Fibroblast of lung (primary cell): ENCODE measurements at regions not wholly inside any gene's neighbourhood (a gene's known extent, or its start where the extent isn't known, plus 50 kb on each side); places are given as distances from the start of the nearest gene placed in this dataset.

Source experiments
- CTCF ChIP-seq, 2 donors: IDR thresholded peaks in 1 of 2; conservative IDR thresholded peaks in 1 of 2; 1 replicate in 1 of 2; 2 replicates in 1 of 2; pipeline ENCODE4 v1.5.1; 2011 to 2012; ENCODE audit warnings: low read length in 2 of 2, control low read depth in 1 of 2, inconsistent platforms in 1 of 2, low read depth in 1 of 2, mild to moderate bottlenecking in 1 of 2
- EZH2 ChIP-seq: IDR thresholded peaks from 2 replicates; pipeline ENCODE4 v1.5.1; 2012; ENCODE audit warnings: low read length, control low read depth, mild to moderate bottlenecking; ENCODE audit errors: missing control alignments

GRCh38 chr17:69744512-69745070 is 330.1 kb downstream of the MAP2K6 start:
- TF ChIP-seq CTCF (conservative IDR thresholded peaks at IDR 0.05 in 1 of 2, IDR thresholded peaks at IDR 0.05 in 1 of 2; ENCODE audit: low read depth in 1 of 2, low read length in 2 of 2): no peak
- TF ChIP-seq EZH2: no peak
